ENCODE measurements at regions not wholly inside any gene's neighbourhood (a gene's known extent, or its start where the extent isn't known, plus 50 kb on each side); places are given as distances from the start of the nearest gene placed in this dataset.
"Not testable (repeated sequence)": the region's sequence is repeated elsewhere in the genome, so short reads cannot be mapped to it uniquely, and the experiment has no call there.

- no peak overlapping the region for H3K4me3 Mint-ChIP-seq (ENCODE audit: low read depth)
- peaks cover 21% of the 10 kb centered on the region for H3K9me3 Mint-ChIP-seq
- no peak overlapping the region for H3K27ac Mint-ChIP-seq
- no peaks in the 10 kb centered on the region for H3K36me3 Mint-ChIP-seq (ENCODE audit: low read depth)
- H3K4me1 Mint-ChIP-seq (ENCODE audit: low read depth), result no peaks in the 10 kb centered on the region
- intact Hi-C loops (cut with micrococcal nuclease), result no loop called here
- DNase-seq (ENCODE audit: low spot score), result no peak
- H3K27me3 Mint-ChIP-seq (ENCODE audit: low read depth), result no peaks in the 10 kb centered on the region
Measured at GRCh38 chr5:3456121-3456681, 139.4 kb upstream of the IRX1 start.

- peaks cover 23% of the 10 kb centered on the region for H3K9me3 Mint-ChIP-seq
- intact Hi-C loops (cut with micrococcal nuclease); H3K27me3 Mint-ChIP-seq (ENCODE audit: low read depth); H3K4me3 Mint-ChIP-seq (ENCODE audit: low read depth); DNase-seq (ENCODE audit: low spot score); H3K4me1 Mint-ChIP-seq (ENCODE audit: low read depth); H3K36me3 Mint-ChIP-seq (ENCODE audit: low read depth); H3K27ac Mint-ChIP-seq: not testable (repeated sequence)
Measured at GRCh38 chr5:3454028-3454427, 141.6 kb upstream of the IRX1 start.

- intact Hi-C loops (cut with micrococcal nuclease), result no loop called here
- Mint-ChIP-seq H3K9me3 (peaks cover 26% of the 10 kb centered on the region), H3K27ac (no peak overlapping the region), H3K4me3 (ENCODE audit: low read depth) (no peak overlapping the region), H3K36me3 (ENCODE audit: low read depth) (no peaks in the 10 kb centered on the region), H3K27me3 (ENCODE audit: low read depth) (no peaks in the 10 kb centered on the region), H3K4me1 (ENCODE audit: low read depth) (no peaks in the 10 kb centered on the region)
- DNase-seq (ENCODE audit: low spot score), result no peak
Measured at GRCh38 chr5:3452622-3453021, 143.0 kb upstream of the IRX1 start.

GRCh38 chr5:3451961-3452360 is 143.7 kb upstream of the IRX1 start:
- Mint-ChIP-seq H3K36me3 (ENCODE audit: low read depth) (no peaks in the 10 kb centered on the region), H3K4me1 (ENCODE audit: low read depth) (no peaks in the 10 kb centered on the region), H3K4me3 (ENCODE audit: low read depth) (no peak overlapping the region), H3K9me3 (peaks cover 26% of the 10 kb centered on the region), H3K27me3 (ENCODE audit: low read depth) (no peaks in the 10 kb centered on the region), H3K27ac (no peak overlapping the region)
- no peak for DNase-seq (ENCODE audit: low spot score)
- intact Hi-C loops (cut with micrococcal nuclease), result no loop called here

- no peak for DNase-seq (ENCODE audit: low spot score)
- Mint-ChIP-seq H3K4me1 (ENCODE audit: low read depth) (no peaks in the 10 kb centered on the region), H3K4me3 (ENCODE audit: low read depth) (no peak overlapping the region), H3K27ac (no peak overlapping the region), H3K27me3 (ENCODE audit: low read depth) (no peaks in the 10 kb centered on the region), H3K36me3 (ENCODE audit: low read depth) (no peaks in the 10 kb centered on the region), H3K9me3 (peaks cover 18% of the 10 kb centered on the region)
- intact Hi-C loops (cut with micrococcal nuclease), result no loop called here
Measured at GRCh38 chr5:3449481-3449880, 146.2 kb upstream of the IRX1 start.

- no peak overlapping the region for H3K27ac Mint-ChIP-seq
- peaks cover 9% of the 10 kb centered on the region for H3K9me3 Mint-ChIP-seq
- intact Hi-C loops (cut with micrococcal nuclease), result no loop called here
Measured at GRCh38 chr5:3446410-3446809, 149.2 kb upstream of the IRX1 start.

GRCh38 chr5:3445517-3445916 is 150.1 kb upstream of the IRX1 start:
- H3K27me3 Mint-ChIP-seq (ENCODE audit: low read depth); H3K4me1 Mint-ChIP-seq (ENCODE audit: low read depth); DNase-seq (ENCODE audit: low spot score); H3K9me3 Mint-ChIP-seq; H3K36me3 Mint-ChIP-seq (ENCODE audit: low read depth); H3K4me3 Mint-ChIP-seq (ENCODE audit: low read depth); intact Hi-C loops (cut with micrococcal nuclease); H3K27ac Mint-ChIP-seq: not testable (repeated sequence)

More at GRCh38 chr5:3446410-3446809, 149.2 kb upstream of the IRX1 start:
- H3K4me3 Mint-ChIP-seq (ENCODE audit: low read depth), result no peak overlapping the region
- H3K4me1 Mint-ChIP-seq (ENCODE audit: low read depth), result no peaks in the 10 kb centered on the region
- H3K27me3 Mint-ChIP-seq (ENCODE audit: low read depth), result no peaks in the 10 kb centered on the region
- no peak for DNase-seq (ENCODE audit: low spot score)
- no peaks in the 10 kb centered on the region for H3K36me3 Mint-ChIP-seq (ENCODE audit: low read depth)

- no peak overlapping the region for H3K4me3 Mint-ChIP-seq (ENCODE audit: low read depth)
- H3K4me1 Mint-ChIP-seq (ENCODE audit: low read depth), result no peaks in the 10 kb centered on the region
- H3K27ac Mint-ChIP-seq, result no peak overlapping the region
- H3K27me3 Mint-ChIP-seq (ENCODE audit: low read depth), result no peaks in the 10 kb centered on the region
- DNase-seq (ENCODE audit: low spot score), result no peak
- peaks cover 4% of the 10 kb centered on the region for H3K9me3 Mint-ChIP-seq
- H3K36me3 Mint-ChIP-seq (ENCODE audit: low read depth), result no peaks in the 10 kb centered on the region
- intact Hi-C loops (cut with micrococcal nuclease), result no loop called here
Measured at GRCh38 chr5:3432135-3432534, 163.5 kb upstream of the IRX1 start.

- no peaks in the 10 kb centered on the region for H3K36me3 Mint-ChIP-seq (ENCODE audit: low read depth)
- intact Hi-C loops (cut with micrococcal nuclease), result no loop called here
- no peak for DNase-seq (ENCODE audit: low spot score)
- peaks cover 10% of the 10 kb centered on the region for H3K9me3 Mint-ChIP-seq
- no peaks in the 10 kb centered on the region for H3K4me1 Mint-ChIP-seq (ENCODE audit: low read depth)
- H3K4me3 Mint-ChIP-seq (ENCODE audit: low read depth), result no peak overlapping the region
- H3K27me3 Mint-ChIP-seq (ENCODE audit: low read depth), result no peaks in the 10 kb centered on the region
- H3K27ac Mint-ChIP-seq, result no peak overlapping the region
Measured at GRCh38 chr5:3430691-3431090, 164.9 kb upstream of the IRX1 start.

GRCh38 chr5:3429962-3430361 is 165.7 kb upstream of the IRX1 start:
- no peak overlapping the region for H3K4me3 Mint-ChIP-seq (ENCODE audit: low read depth)
- no peak for DNase-seq (ENCODE audit: low spot score)
- H3K36me3 Mint-ChIP-seq (ENCODE audit: low read depth), result no peaks in the 10 kb centered on the region
- H3K9me3 Mint-ChIP-seq, result peaks cover 10% of the 10 kb centered on the region
- no peaks in the 10 kb centered on the region for H3K4me1 Mint-ChIP-seq (ENCODE audit: low read depth)
- intact Hi-C loops (cut with micrococcal nuclease), result no loop called here
- H3K27ac Mint-ChIP-seq, result no peak overlapping the region
- H3K27me3 Mint-ChIP-seq (ENCODE audit: low read depth), result no peaks in the 10 kb centered on the region

GRCh38 chr5:3428334-3428733 is 167.3 kb upstream of the IRX1 start:
- Mint-ChIP-seq H3K9me3 (peaks cover 14% of the 10 kb centered on the region), H3K36me3 (ENCODE audit: low read depth) (no peaks in the 10 kb centered on the region), H3K4me3 (ENCODE audit: low read depth) (no peak overlapping the region), H3K27me3 (ENCODE audit: low read depth) (no peaks in the 10 kb centered on the region), H3K4me1 (ENCODE audit: low read depth) (no peaks in the 10 kb centered on the region), H3K27ac (no peak overlapping the region)
- intact Hi-C loops (cut with micrococcal nuclease), result no loop called here
- DNase-seq (ENCODE audit: low spot score), result no peak

GRCh38 chr5:3424946-3425345 is 170.7 kb upstream of the IRX1 start:
- Mint-ChIP-seq H3K27me3 (ENCODE audit: low read depth) (no peaks in the 10 kb centered on the region), H3K4me3 (ENCODE audit: low read depth) (no peak overlapping the region), H3K36me3 (ENCODE audit: low read depth) (no peaks in the 10 kb centered on the region), H3K27ac (no peak overlapping the region), H3K9me3 (peaks cover 24% of the 10 kb centered on the region), H3K4me1 (ENCODE audit: low read depth) (no peaks in the 10 kb centered on the region)
- no peak for DNase-seq (ENCODE audit: low spot score)
- intact Hi-C loops (cut with micrococcal nuclease), result no loop called here

- no peaks in the 10 kb centered on the region for H3K27me3 Mint-ChIP-seq (ENCODE audit: low read depth)
- no peak overlapping the region for H3K4me3 Mint-ChIP-seq (ENCODE audit: low read depth)
- H3K4me1 Mint-ChIP-seq (ENCODE audit: low read depth), result no peaks in the 10 kb centered on the region
- no peaks in the 10 kb centered on the region for H3K36me3 Mint-ChIP-seq (ENCODE audit: low read depth)
- H3K9me3 Mint-ChIP-seq, result peaks cover 37% of the 10 kb centered on the region
- H3K27ac Mint-ChIP-seq, result no peak overlapping the region
- DNase-seq (ENCODE audit: low spot score), result no peak
- intact Hi-C loops (cut with micrococcal nuclease), result no loop called here
Measured at GRCh38 chr5:3417376-3417943, 178.2 kb upstream of the IRX1 start.

GRCh38 chr5:3414371-3414770 is 181.3 kb upstream of the IRX1 start:
- no peak overlapping the region for H3K4me3 Mint-ChIP-seq (ENCODE audit: low read depth)
- no peak for DNase-seq (ENCODE audit: low spot score)
- no peaks in the 10 kb centered on the region for H3K27me3 Mint-ChIP-seq (ENCODE audit: low read depth)
- intact Hi-C loops (cut with micrococcal nuclease), result no loop called here
- H3K9me3 Mint-ChIP-seq, result peaks cover 41% of the 10 kb centered on the region
- no peaks in the 10 kb centered on the region for H3K36me3 Mint-ChIP-seq (ENCODE audit: low read depth)
- H3K4me1 Mint-ChIP-seq (ENCODE audit: low read depth), result no peaks in the 10 kb centered on the region
- H3K27ac Mint-ChIP-seq, result no peak overlapping the region
